Activated B cell treated with CpG ODN at 0.5 μM for 24 hours (primary cell): ENCODE measurements at regions not wholly inside any gene's neighbourhood (a gene's known extent, or its start where the extent isn't known, plus 50 kb on each side); places are given as distances from the start of the nearest gene placed in this dataset.

ENCODE experiments used
- ATAC-seq: fragments of 200-7000 bp; cut with Tn5 transposase; one replicate; pipeline ENCODE4 v1.10.0; 2021; ENCODE audit warnings: low read depth, mild to moderate bottlenecking, moderate library complexity
- CTCF ChIA-PET: fragments of 350-600 bp; sonication (Branson Sonifier 250); formaldehyde crosslinking; loops from one replicate; lab custom pipeline; 2021; ENCODE audit warnings: antibody characterized with exemption; lab: Charles Lee
- POLR2A ChIA-PET: fragments of 350-600 bp; sonication (Branson Sonifier 250); formaldehyde crosslinking; loops from one replicate; lab custom pipeline; 2021; ENCODE audit warnings: antibody characterized with exemption; lab: Charles Lee
- DNase-seq: peaks from one replicate; pipeline ENCODE4 v3.0.0; 2022
- H3K27ac Mint-ChIP-seq: one replicate; pipeline ENCODE4 v1.8.0; 2020; ENCODE audit warnings: mixed read lengths
- H3K27me3 Mint-ChIP-seq: one replicate; pipeline ENCODE4 v1.8.0; 2021; ENCODE audit warnings: mixed read lengths
- H3K36me3 Mint-ChIP-seq: one replicate; pipeline ENCODE4 v1.8.0; 2021; ENCODE audit warnings: low read depth, mixed read lengths
- H3K4me1 Mint-ChIP-seq: one replicate; pipeline ENCODE4 v1.8.0; 2021; ENCODE audit warnings: mixed read lengths
- H3K4me3 Mint-ChIP-seq: one replicate; pipeline ENCODE4 v1.8.0; 2020; ENCODE audit warnings: mild to moderate bottlenecking, mixed read lengths
- H3K9me3 Mint-ChIP-seq: one replicate; pipeline ENCODE4 v1.8.0; 2020; ENCODE audit warnings: mixed read lengths
- intact Hi-C: fragments of 100-400 bp; cut with micrococcal nuclease; formaldehyde crosslinking; loops from one replicate; pipeline ENCODE4 v1.15.1; 2024
- TF ChIP-seq, protein P1 (sequence below): fragments of 200-600 bp; IDR thresholded peaks from one replicate; pipeline ENCODE4 v1.8.0; 2022; ENCODE audit warnings: antibody characterized with exemption, mild to moderate bottlenecking

GRCh38 chr16:56019274-56019673 is 144.1 kb upstream of the CES5A start:
- no peaks in the 10 kb centered on the region for H3K9me3 Mint-ChIP-seq
- CTCF ChIA-PET, result no interaction called here
- no peak for ATAC-seq
- peaks cover 4% of the 10 kb centered on the region for H3K4me1 Mint-ChIP-seq
- no peak overlapping the region for H3K4me3 Mint-ChIP-seq
- peaks cover 5% of the 10 kb centered on the region for H3K27me3 Mint-ChIP-seq
- POLR2A ChIA-PET, result no interaction called here
- TF ChIP-seq, protein P1, sequence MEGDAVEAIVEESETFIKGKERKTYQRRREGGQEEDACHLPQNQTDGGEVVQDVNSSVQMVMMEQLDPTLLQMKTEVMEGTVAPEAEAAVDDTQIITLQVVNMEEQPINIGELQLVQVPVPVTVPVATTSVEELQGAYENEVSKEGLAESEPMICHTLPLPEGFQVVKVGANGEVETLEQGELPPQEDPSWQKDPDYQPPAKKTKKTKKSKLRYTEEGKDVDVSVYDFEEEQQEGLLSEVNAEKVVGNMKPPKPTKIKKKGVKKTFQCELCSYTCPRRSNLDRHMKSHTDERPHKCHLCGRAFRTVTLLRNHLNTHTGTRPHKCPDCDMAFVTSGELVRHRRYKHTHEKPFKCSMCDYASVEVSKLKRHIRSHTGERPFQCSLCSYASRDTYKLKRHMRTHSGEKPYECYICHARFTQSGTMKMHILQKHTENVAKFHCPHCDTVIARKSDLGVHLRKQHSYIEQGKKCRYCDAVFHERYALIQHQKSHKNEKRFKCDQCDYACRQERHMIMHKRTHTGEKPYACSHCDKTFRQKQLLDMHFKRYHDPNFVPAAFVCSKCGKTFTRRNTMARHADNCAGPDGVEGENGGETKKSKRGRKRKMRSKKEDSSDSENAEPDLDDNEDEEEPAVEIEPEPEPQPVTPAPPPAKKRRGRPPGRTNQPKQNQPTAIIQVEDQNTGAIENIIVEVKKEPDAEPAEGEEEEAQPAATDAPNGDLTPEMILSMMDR, result no peak
- no peak for DNase-seq
- no peaks in the 10 kb centered on the region for H3K36me3 Mint-ChIP-seq
- H3K27ac Mint-ChIP-seq, result no peak overlapping the region
- intact Hi-C loops, result no loop called here

GRCh38 chr16:56013962-56014552 is 138.9 kb upstream of the CES5A start:
- ATAC-seq (no peak), DNase-seq (no peak)
- H3K4me3 Mint-ChIP-seq, result no peak overlapping the region
- intact Hi-C loops, result no loop called here
- H3K4me1 Mint-ChIP-seq, result peaks cover 3% of the 10 kb centered on the region
- TF ChIP-seq, protein P1, result no peak
- ChIA-PET POLR2A (no interaction called here), CTCF (no interaction called here)
- peaks cover 12% of the 10 kb centered on the region for H3K27me3 Mint-ChIP-seq
- H3K9me3 Mint-ChIP-seq, result no peaks in the 10 kb centered on the region
- no peaks in the 10 kb centered on the region for H3K36me3 Mint-ChIP-seq
- no peak overlapping the region for H3K27ac Mint-ChIP-seq

- no peak for DNase-seq
- Mint-ChIP-seq H3K27me3 (peaks cover 15% of the 10 kb centered on the region), H3K36me3 (no peaks in the 10 kb centered on the region), H3K4me1 (no peaks in the 10 kb centered on the region), H3K27ac (no peak overlapping the region), H3K9me3 (no peaks in the 10 kb centered on the region), H3K4me3 (no peak overlapping the region)
- ChIA-PET POLR2A (no interaction called here), CTCF (no interaction called here)
- no peak for ATAC-seq
- TF ChIP-seq, protein P1, result no peak
- intact Hi-C loops, result no loop called here
These were observed 137.3 kb upstream of the CES5A start for GRCh38 chr16:56012482-56012811.

- Mint-ChIP-seq H3K4me1 (no peaks in the 10 kb centered on the region), H3K36me3 (no peaks in the 10 kb centered on the region), H3K4me3 (no peak overlapping the region), H3K27ac (no peak overlapping the region), H3K9me3 (no peaks in the 10 kb centered on the region), H3K27me3 (peaks cover 15% of the 10 kb centered on the region)
- no peak for DNase-seq
- TF ChIP-seq, protein P1, result no peak
- POLR2A ChIA-PET, result no interaction called here
- CTCF ChIA-PET, result no interaction called here
- intact Hi-C loops, result no loop called here
- no peak for ATAC-seq
These were observed 136.8 kb upstream of the CES5A start for GRCh38 chr16:56011808-56012481.

- ATAC-seq, result no peak
- Mint-ChIP-seq H3K36me3 (no peaks in the 10 kb centered on the region), H3K27ac (no peak overlapping the region), H3K4me3 (no peak overlapping the region), H3K27me3 (peaks cover 6% of the 10 kb centered on the region), H3K9me3 (no peaks in the 10 kb centered on the region), H3K4me1 (no peaks in the 10 kb centered on the region)
- intact Hi-C loops, result no loop called here
- ChIA-PET POLR2A (no interaction called here), CTCF (no interaction called here)
- DNase-seq, result no peak
- TF ChIP-seq, protein P1, result no peak
These were observed 130.8 kb upstream of the CES5A start for GRCh38 chr16:56005958-56006357.
